ENCODE measurements at regions not wholly inside any gene's neighbourhood (a gene's known extent, or its start where the extent isn't known, plus 50 kb on each side); places are given as distances from the start of the nearest gene placed in this dataset.

- no peaks in the 10 kb centered on the region for H3K79me2 ChIP-seq (ENCODE audit: control insufficient read depth, insufficient read depth, low read length)
- H3K36me3 ChIP-seq (ENCODE audit: control insufficient read depth, insufficient read depth, low read length), result no peaks in the 10 kb centered on the region
- H4K20me1 ChIP-seq (ENCODE audit: control insufficient read depth, extremely low read depth, insufficient read depth, low read length), result no peaks in the 10 kb centered on the region
- TF ChIP-seq EZH2 (IDR thresholded peaks at IDR 0.05; ENCODE audit: low read length, missing control alignments) (no peak), CTCF (conservative IDR thresholded peaks at IDR 0.05 in 1 of 2, IDR thresholded peaks at IDR 0.05 in 1 of 2; ENCODE audit: low read depth in 1 of 2, low read length in 2 of 2) (no peak)
- H3K9me3 ChIP-seq (ENCODE audit: control insufficient read depth, insufficient read depth, low read depth, low read length), result no peaks in the 10 kb centered on the region
- no peaks in the 10 kb centered on the region for H3K27me3 ChIP-seq (ENCODE audit: control insufficient read depth, insufficient read depth, low read length)
- H3K27ac ChIP-seq (ENCODE audit: insufficient read depth, low read length), result no peak overlapping the region
- no peak overlapping the region for H3K4me2 ChIP-seq (ENCODE audit: extremely low read depth, insufficient read depth, low read length)
- DNase-seq (ENCODE audit: low read depth in 2 of 2), result no peak
- H3K4me1 ChIP-seq (ENCODE audit: control insufficient read depth, extremely low read depth, insufficient read depth, low read length), result no peaks in the 10 kb centered on the region
- H2AFZ ChIP-seq (ENCODE audit: low read length), result no peak overlapping the region
- H3K4me3 ChIP-seq (replicated peaks in 1 of 4; ENCODE audit: control extremely low read depth in 1 of 4, insufficient read depth in 1 of 4, low read depth in 3 of 4, low read length in 4 of 4), result no peak overlapping the region
- H3K9ac ChIP-seq (ENCODE audit: insufficient read depth, low read length), result no peak overlapping the region
These were observed 557.9 kb downstream of the DIPK2A start for GRCh38 chr3:144529566-144529965.

DNA sequence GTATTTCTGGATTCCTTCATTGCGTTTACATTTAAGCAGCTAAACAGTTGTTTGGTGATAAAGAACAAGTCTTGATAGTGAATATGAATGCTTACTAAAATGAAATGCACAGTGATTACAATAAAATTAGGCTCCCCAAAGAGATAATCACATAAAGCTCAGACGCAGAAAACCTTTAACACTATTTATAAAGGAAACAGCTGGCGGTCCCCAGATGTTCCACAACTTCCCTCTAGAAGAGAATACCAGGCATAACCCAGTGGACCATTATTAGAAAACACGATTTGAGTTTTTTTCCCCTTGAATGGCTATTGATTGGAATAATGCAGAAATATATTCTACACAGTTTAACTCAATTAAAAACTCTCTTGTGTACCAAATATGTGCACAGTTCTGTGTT lies 573.2 kb downstream of the DIPK2A start:
- no peak overlapping the region for H3K4me3 ChIP-seq (replicated peaks in 1 of 4; ENCODE audit: control extremely low read depth in 1 of 4, insufficient read depth in 1 of 4, low read depth in 3 of 4, low read length in 4 of 4)
- no peak for TF ChIP-seq CTCF (conservative IDR thresholded peaks at IDR 0.05 in 1 of 2, IDR thresholded peaks at IDR 0.05 in 1 of 2; ENCODE audit: low read depth in 1 of 2, low read length in 2 of 2)
- TF ChIP-seq EZH2 (IDR thresholded peaks at IDR 0.05; ENCODE audit: low read length, missing control alignments), result no peak
- H3K4me2 ChIP-seq (ENCODE audit: extremely low read depth, insufficient read depth, low read length), result no peak overlapping the region
- no peaks in the 10 kb centered on the region for H3K79me2 ChIP-seq (ENCODE audit: control insufficient read depth, insufficient read depth, low read length)
- H2AFZ ChIP-seq (ENCODE audit: low read length), result no peak overlapping the region
- no peaks in the 10 kb centered on the region for H3K4me1 ChIP-seq (ENCODE audit: control insufficient read depth, extremely low read depth, insufficient read depth, low read length)
- no peaks in the 10 kb centered on the region for H3K9me3 ChIP-seq (ENCODE audit: control insufficient read depth, insufficient read depth, low read depth, low read length)
- H3K27ac ChIP-seq (ENCODE audit: insufficient read depth, low read length), result no peak overlapping the region
- no peak overlapping the region for H3K9ac ChIP-seq (ENCODE audit: insufficient read depth, low read length)
- no peaks in the 10 kb centered on the region for H4K20me1 ChIP-seq (ENCODE audit: control insufficient read depth, extremely low read depth, insufficient read depth, low read length)
- no peaks in the 10 kb centered on the region for H3K27me3 ChIP-seq (ENCODE audit: control insufficient read depth, insufficient read depth, low read length)
- no peak for DNase-seq (ENCODE audit: low read depth in 2 of 2)
- H3K36me3 ChIP-seq (ENCODE audit: control insufficient read depth, insufficient read depth, low read length), result no peaks in the 10 kb centered on the region

DNA sequence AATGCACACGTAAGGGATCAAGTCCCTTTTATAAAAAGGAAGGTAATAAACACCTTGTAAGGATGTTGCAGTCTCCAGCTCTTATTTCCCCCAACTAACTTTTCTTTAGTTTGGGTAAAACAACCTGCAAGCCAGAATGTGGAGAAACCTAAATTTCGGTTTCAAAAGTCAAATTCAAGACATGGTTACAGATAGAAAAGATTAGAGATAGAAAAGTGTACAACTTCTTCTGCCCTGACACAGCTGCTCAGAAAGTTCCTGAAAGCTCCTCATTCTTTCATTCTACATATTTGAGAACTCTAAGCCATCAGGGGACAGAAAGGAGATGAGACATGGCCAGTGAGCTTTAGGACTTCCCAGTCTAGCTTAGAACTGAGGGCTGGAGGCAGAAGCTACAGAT lies 574.9 kb downstream of the DIPK2A start:
- no peaks in the 10 kb centered on the region for H3K9me3 ChIP-seq (ENCODE audit: control insufficient read depth, insufficient read depth, low read depth, low read length)
- H3K4me2 ChIP-seq (ENCODE audit: extremely low read depth, insufficient read depth, low read length), result no peak overlapping the region
- H4K20me1 ChIP-seq (ENCODE audit: control insufficient read depth, extremely low read depth, insufficient read depth, low read length), result no peaks in the 10 kb centered on the region
- no peak overlapping the region for H3K4me3 ChIP-seq (replicated peaks in 1 of 4; ENCODE audit: control extremely low read depth in 1 of 4, insufficient read depth in 1 of 4, low read depth in 3 of 4, low read length in 4 of 4)
- H3K36me3 ChIP-seq (ENCODE audit: control insufficient read depth, insufficient read depth, low read length), result no peaks in the 10 kb centered on the region
- no peak overlapping the region for H2AFZ ChIP-seq (ENCODE audit: low read length)
- no peak overlapping the region for H3K27ac ChIP-seq (ENCODE audit: insufficient read depth, low read length)
- no peak for DNase-seq (ENCODE audit: low read depth in 2 of 2)
- no peaks in the 10 kb centered on the region for H3K79me2 ChIP-seq (ENCODE audit: control insufficient read depth, insufficient read depth, low read length)
- no peak for TF ChIP-seq EZH2 (IDR thresholded peaks at IDR 0.05; ENCODE audit: low read length, missing control alignments)
- no peak for TF ChIP-seq CTCF (conservative IDR thresholded peaks at IDR 0.05 in 1 of 2, IDR thresholded peaks at IDR 0.05 in 1 of 2; ENCODE audit: low read depth in 1 of 2, low read length in 2 of 2)
- no peaks in the 10 kb centered on the region for H3K4me1 ChIP-seq (ENCODE audit: control insufficient read depth, extremely low read depth, insufficient read depth, low read length)
- no peak overlapping the region for H3K9ac ChIP-seq (ENCODE audit: insufficient read depth, low read length)
- no peaks in the 10 kb centered on the region for H3K27me3 ChIP-seq (ENCODE audit: control insufficient read depth, insufficient read depth, low read length)
